GM12878 (cell line): ENCODE measurements at regions not wholly inside any gene's neighbourhood (a gene's known extent, or its start where the extent isn't known, plus 50 kb on each side); places are given as distances from the start of the nearest gene placed in this dataset.

Experiments
- ATAC-seq: fragments of 200-7000 bp; cut with Tn5 transposase; 3 replicates; pipeline ENCODE4 v1.9.1; 2020; ENCODE audit warnings: mild to moderate bottlenecking, moderate library complexity
- BruUV-seq: library from RNA; stranded (reverse); fragments of 400-500 nt; replicated peaks from 2 replicates; lab custom pipeline; 2021; lab: Mats Ljungman, UMichigan
- CTCF ChIA-PET: fragments of 300-600 bp; sonication (Branson Sonifier 250); formaldehyde crosslinking; extraction: SDS; loops from one replicate; lab custom pipeline; 2021; ENCODE audit warnings: inconsistent platforms; lab: Yijun Ruan, JAX
- POLR2A ChIA-PET: fragments of 350-600 bp; formaldehyde crosslinking; extraction: SDS; loops from one replicate; lab custom pipeline; 2021; ENCODE audit warnings: inconsistent platforms; lab: Charles Lee
- RAD21 ChIA-PET: fragments of 300-600 bp; sonication (Branson Sonifier 250); formaldehyde crosslinking; loops from one replicate; lab custom pipeline; 2023; ENCODE audit warnings: antibody characterized with exemption; ENCODE audit not compliant: unreplicated experiment; lab: Charles Lee
- SMC1A ChIA-PET: fragments of 300-600 bp; sonication (Branson Sonifier 250); formaldehyde crosslinking; loops from one replicate; lab custom pipeline; 2023; ENCODE audit not compliant: unreplicated experiment, uncharacterized antibody; lab: Charles Lee
- DNase-seq: peaks from one replicate; pipeline ENCODE4 v3.0.0-alpha.2; 2011; ENCODE audit warnings: low read depth, low spot score
- FAIRE-seq: peaks from 3 replicates; lab custom pipeline; 2011; peaks lifted over from hg19 to GRCh38; lab: Jason Lieb, UNC
- H2AFZ ChIP-seq: 2 replicates; pipeline ENCODE4 v1.6.0; 2011; ENCODE audit warnings: low read depth, low read length, control low read depth; ENCODE audit not compliant: control insufficient read depth
- H3K27ac ChIP-seq: 2 replicates; pipeline ENCODE4 v1.5.1; 2011; ENCODE audit warnings: control low read depth; ENCODE audit not compliant: control insufficient read depth, insufficient read depth
- H3K27me3 ChIP-seq, 2 experiments: replicated peaks in 1 of 2; 2 replicates each; pipeline versions ENCODE4 v1.6.0 to v1.6.1; 2011; ENCODE audit warnings: low read length in 1 of 2; ENCODE audit not compliant: control insufficient read depth in 2 of 2, insufficient read depth in 2 of 2
- H3K36me3 ChIP-seq, 2 experiments: 2 replicates each; pipeline ENCODE4 v1.5.1; 2011; ENCODE audit warnings: low read length in 1 of 2; ENCODE audit not compliant: control insufficient read depth in 2 of 2, insufficient read depth in 2 of 2
- H3K4me1 ChIP-seq: 2 replicates; pipeline ENCODE4 v1.6.1; 2011; ENCODE audit warnings: mild to moderate bottlenecking, low read length, moderate library complexity, mixed read lengths; ENCODE audit not compliant: control insufficient read depth, insufficient read depth
- H3K4me2 ChIP-seq: 2 replicates; pipeline ENCODE4 v1.6.0; 2011; ENCODE audit warnings: control low read depth; ENCODE audit not compliant: control insufficient read depth, insufficient read depth
- H3K4me3 ChIP-seq: fragments of 200-600 bp; sonication (generic); 2 replicates; pipeline ENCODE4 v1.5.1; 2016
- H3K79me2 ChIP-seq: 2 replicates; pipeline ENCODE4 v1.6.0; 2011; ENCODE audit warnings: low read length; ENCODE audit not compliant: control insufficient read depth, insufficient read depth
- H3K9ac ChIP-seq: 2 replicates; pipeline ENCODE4 v1.8.0; 2011; ENCODE audit warnings: low read length, control low read depth, mixed read lengths; ENCODE audit not compliant: control insufficient read depth, insufficient read depth
- H3K9me3 ChIP-seq: replicated peaks from 3 replicates; pipeline ENCODE4 v1.5.1; 2011; ENCODE audit warnings: mild to moderate bottlenecking, low read length; ENCODE audit not compliant: control insufficient read depth, insufficient read depth
- H4K20me1 ChIP-seq: 2 replicates; pipeline ENCODE4 v1.6.0; 2011; ENCODE audit not compliant: control insufficient read depth, insufficient read depth
- FOS ChIP-seq: IDR thresholded peaks from 3 replicates; pipeline ENCODE4 v1.6.1; 2011; ENCODE audit warnings: borderline replicate concordance; ENCODE audit not compliant: insufficient read length; ENCODE audit errors: extremely low read depth
- RAD21 ChIP-seq: IDR thresholded peaks from 2 replicates; pipeline ENCODE4 v1.6.1; 2011; ENCODE audit warnings: mild to moderate bottlenecking, low read depth, low read length, moderate library complexity; ENCODE audit not compliant: insufficient read depth
- SMC3 ChIP-seq: IDR thresholded peaks from 2 replicates; pipeline ENCODE4 v1.6.1; 2011; ENCODE audit warnings: low read length, improper control_type of control experiment, borderline replicate concordance
- WGBS: methylation state at CpG from one replicate; pipeline ENCODE4 v1.1.6; 2016; ENCODE audit warnings: low lambda C conversion rate; ENCODE audit not compliant: insufficient replicate concordance, insufficient coverage; ENCODE audit errors: missing lambda C conversion rate; 5-methylcytosine and 5-hydroxymethylcytosine counted together
- in situ Hi-C: fragments of 300-500 bp; cut with MboI; formaldehyde crosslinking; loops from 9 replicates; pipeline ENCODE4 v1.14.3; 2018; ENCODE audit warnings: mixed read lengths
- intact Hi-C: fragments of 100-400 bp; cut with micrococcal nuclease; formaldehyde crosslinking; loops from one replicate; pipeline ENCODE4 v1.14.2; 2022; ENCODE audit not compliant: unreplicated experiment
- TF ChIP-seq, protein P1 (sequence below), 3 experiments: IDR thresholded peaks in 2 of 3; conservative IDR thresholded peaks in 1 of 3; 2 replicates each; pipeline ENCODE4 v1.5.1; 2011; ENCODE audit warnings: low read depth in 3 of 3, low read length in 3 of 3, mild to moderate bottlenecking in 3 of 3, control low read depth in 2 of 3, moderate library complexity in 2 of 3, inconsistent platforms in 1 of 3, mixed read lengths in 1 of 3; ENCODE audit not compliant: control insufficient read depth in 2 of 3, insufficient read depth in 1 of 3; ENCODE audit errors: extremely low read depth in 1 of 3

DNA sequence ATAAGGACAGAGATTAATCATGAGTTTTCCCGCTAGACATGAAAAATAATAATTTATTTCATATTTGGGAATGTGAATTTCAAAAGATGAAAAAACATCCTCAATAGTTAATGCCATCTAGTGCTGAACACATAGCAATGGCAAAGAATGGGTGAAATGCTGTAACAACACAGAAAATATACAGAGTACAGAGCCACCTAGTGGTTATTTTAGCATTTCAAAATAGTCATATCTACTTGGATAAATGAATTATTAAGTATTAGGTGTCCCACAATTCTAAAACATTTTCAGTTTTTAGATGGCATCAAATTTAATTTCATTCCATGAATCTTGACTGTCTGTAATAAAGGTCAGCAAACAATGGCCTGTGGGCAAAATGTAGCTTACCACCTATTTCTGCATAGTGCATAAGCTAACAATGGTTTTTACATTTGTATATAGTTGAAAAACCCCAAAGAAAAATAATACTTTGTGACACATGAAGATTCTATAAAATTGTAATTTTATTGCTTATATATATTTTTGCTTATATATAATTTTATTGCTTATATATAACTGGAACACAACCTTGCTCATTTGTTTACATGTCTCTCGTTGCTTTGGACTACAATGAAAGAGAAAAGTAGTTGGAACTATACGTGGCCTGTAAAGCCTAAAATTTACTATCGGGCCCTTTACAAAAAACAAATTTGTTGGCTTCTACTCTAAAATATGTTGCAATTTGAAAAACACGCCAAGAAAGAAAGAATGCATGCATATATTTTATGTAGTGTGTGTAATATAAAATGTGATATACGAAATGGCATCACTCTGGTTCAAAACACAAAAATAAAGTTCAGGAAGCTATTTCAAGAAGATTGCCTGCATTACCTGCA, 99.1 kb upstream of the FAM47C start:
- no peaks in the 10 kb centered on the region for H3K79me2 ChIP-seq
- ChIA-PET POLR2A (no interaction called here), CTCF (interaction anchor here (0.8 to 2.0 kb wide), 4 partner anchors 8 to 1019 kb away, joined by 3 to 7 read pairs (median 6); no protein-coding TSS in a partner anchor), SMC1A (interaction anchor here (1.5 kb wide), 1 partner anchor 11 kb away, joined by 6 read pairs; no protein-coding TSS in a partner anchor), RAD21 (no interaction called here)
- no peaks in the 10 kb centered on the region for H3K27me3 ChIP-seq
- intact Hi-C loops (no loop called here), in situ Hi-C loops (no loop called here)
- no peaks in the 10 kb centered on the region for H3K36me3 ChIP-seq
- peak; percentile 78 for FAIRE-seq
- H3K9me3 ChIP-seq, result no peaks in the 10 kb centered on the region
- no peak overlapping the region for H2AFZ ChIP-seq
- no peak overlapping the region for H3K4me2 ChIP-seq
- no peak overlapping the region for H3K4me3 ChIP-seq
- DNase-seq, result peak; percentile 1
- no peak overlapping the region for H3K27ac ChIP-seq
- no peaks in the 10 kb centered on the region for H4K20me1 ChIP-seq
- ATAC-seq, result peak; percentile 86
- BruUV-seq, result no TSS peak
- no peaks in the 10 kb centered on the region for H3K4me1 ChIP-seq
- TF ChIP-seq FOS, result no peak
- peak; percentile 33; the same call in 1 of the 2 replicates for TF ChIP-seq SMC3
- 0 out of 2 replicates have a peak, but pooled peaks have one; percentile 29 for TF ChIP-seq RAD21
- TF ChIP-seq, protein P1, sequence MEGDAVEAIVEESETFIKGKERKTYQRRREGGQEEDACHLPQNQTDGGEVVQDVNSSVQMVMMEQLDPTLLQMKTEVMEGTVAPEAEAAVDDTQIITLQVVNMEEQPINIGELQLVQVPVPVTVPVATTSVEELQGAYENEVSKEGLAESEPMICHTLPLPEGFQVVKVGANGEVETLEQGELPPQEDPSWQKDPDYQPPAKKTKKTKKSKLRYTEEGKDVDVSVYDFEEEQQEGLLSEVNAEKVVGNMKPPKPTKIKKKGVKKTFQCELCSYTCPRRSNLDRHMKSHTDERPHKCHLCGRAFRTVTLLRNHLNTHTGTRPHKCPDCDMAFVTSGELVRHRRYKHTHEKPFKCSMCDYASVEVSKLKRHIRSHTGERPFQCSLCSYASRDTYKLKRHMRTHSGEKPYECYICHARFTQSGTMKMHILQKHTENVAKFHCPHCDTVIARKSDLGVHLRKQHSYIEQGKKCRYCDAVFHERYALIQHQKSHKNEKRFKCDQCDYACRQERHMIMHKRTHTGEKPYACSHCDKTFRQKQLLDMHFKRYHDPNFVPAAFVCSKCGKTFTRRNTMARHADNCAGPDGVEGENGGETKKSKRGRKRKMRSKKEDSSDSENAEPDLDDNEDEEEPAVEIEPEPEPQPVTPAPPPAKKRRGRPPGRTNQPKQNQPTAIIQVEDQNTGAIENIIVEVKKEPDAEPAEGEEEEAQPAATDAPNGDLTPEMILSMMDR (IDR thresholded peaks at IDR 0.05 in 2 of 3, conservative IDR thresholded peaks at IDR 0.05 in 1 of 3; ENCODE audit: control insufficient read depth in 2 of 3, extremely low read depth in 1 of 3, insufficient read depth in 1 of 3, low read depth in 3 of 3, low read length in 3 of 3), result peak; percentile 37 to 58 (median 50); a peak in 5 of 6 replicates
- WGBS, result 2% methylated on average over 6 of the region's 6 CpGs
- no peak overlapping the region for H3K9ac ChIP-seq
